HEK293 (cell line): ENCODE measurements at regions not wholly inside any gene's neighbourhood (a gene's known extent, or its start where the extent isn't known, plus 50 kb on each side); places are given as distances from the start of the nearest gene placed in this dataset.

Experiments
- AEBP2 ChIP-seq: fragments of 450-650 bp; formaldehyde crosslinking; IDR thresholded peaks from 2 replicates; pipeline ENCODE4 v1.5.1; 2016; ENCODE audit warnings: missing biosample characterization, missing genetic modification characterization, borderline replicate concordance
- CTCF ChIP-seq: fragments of 450-650 bp; formaldehyde crosslinking; IDR thresholded peaks from 2 replicates; pipeline ENCODE4 v1.5.1; 2016; ENCODE audit warnings: missing biosample characterization, missing genetic modification characterization
- SP2 ChIP-seq: fragments of 450-650 bp; formaldehyde crosslinking; IDR thresholded peaks from 2 replicates; pipeline ENCODE4 v1.5.1; 2016; ENCODE audit warnings: missing biosample characterization, missing genetic modification characterization
- ZBTB1 ChIP-seq: fragments of 450-650 bp; formaldehyde crosslinking; IDR thresholded peaks from 2 replicates; pipeline ENCODE4 v1.5.1; 2016; ENCODE audit warnings: missing biosample characterization, missing genetic modification characterization
- ZFP37 ChIP-seq: fragments of 450-650 bp; formaldehyde crosslinking; IDR thresholded peaks from 2 replicates; pipeline ENCODE4 v1.5.1; 2016; ENCODE audit warnings: missing biosample characterization, missing genetic modification characterization

DNA sequence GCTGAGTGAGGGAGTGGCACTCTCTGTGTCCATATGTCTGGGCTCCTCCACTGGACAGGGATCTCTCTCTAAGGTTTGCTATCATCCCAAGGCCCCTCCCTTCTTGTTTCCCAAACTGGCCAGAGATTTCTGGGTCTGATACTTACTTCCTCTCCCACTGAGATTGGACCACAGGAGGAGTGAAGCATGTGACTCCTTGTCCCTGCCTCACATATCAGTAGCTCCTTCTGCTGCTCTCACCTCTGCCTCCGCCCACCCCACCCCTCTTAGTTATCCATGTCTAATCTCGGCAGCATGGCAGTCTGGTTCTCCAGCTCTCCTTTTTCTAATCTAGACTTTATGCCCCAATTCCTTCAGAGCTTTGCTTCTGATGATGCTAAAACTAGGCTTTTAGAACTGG, 223.1 kb downstream of the RPLP1 start:
- TF ChIP-seq SP2 (tag by site-specific recombination): no peak
- TF ChIP-seq CTCF: no peak
- no peak for TF ChIP-seq AEBP2 (tag by site-specific recombination)
- TF ChIP-seq ZBTB1 (tag by site-specific recombination): no peak
- no peak for TF ChIP-seq ZFP37 (tag by site-specific recombination)
